Adrenal gland (tissue), 5 donors: ENCODE measurements at regions not wholly inside any gene's neighbourhood (a gene's known extent, or its start where the extent isn't known, plus 50 kb on each side); places are given as distances from the start of the nearest gene placed in this dataset.

Source experiments
- POLR2A ChIP-seq, 2 donors: fragments of 450-650 bp; IDR thresholded peaks; one replicate each; pipeline ENCODE4 v1.6.1; 2017; ENCODE audit warnings: antibody characterized with exemption in 2 of 2, mild to moderate bottlenecking in 2 of 2, moderate library complexity in 1 of 2
- TF ChIP-seq, protein P1 (sequence below), 6 experiments: fragments of 450-650 bp in 4 of 6; fragments of 200-600 bp in 2 of 6; sonication (generic) in 1 of 6; IDR thresholded peaks; 1 replicate in 5 of 6; 2 replicates in 1 of 6; pipeline versions ENCODE4 v1.5.1 to v1.8.0; 2016 to 2021; ENCODE audit warnings: antibody characterized with exemption in 6 of 6, mild to moderate bottlenecking in 2 of 6, moderate library complexity in 1 of 6
- donor health status: DM: no; HTN: no; CAD: no.

DNA sequence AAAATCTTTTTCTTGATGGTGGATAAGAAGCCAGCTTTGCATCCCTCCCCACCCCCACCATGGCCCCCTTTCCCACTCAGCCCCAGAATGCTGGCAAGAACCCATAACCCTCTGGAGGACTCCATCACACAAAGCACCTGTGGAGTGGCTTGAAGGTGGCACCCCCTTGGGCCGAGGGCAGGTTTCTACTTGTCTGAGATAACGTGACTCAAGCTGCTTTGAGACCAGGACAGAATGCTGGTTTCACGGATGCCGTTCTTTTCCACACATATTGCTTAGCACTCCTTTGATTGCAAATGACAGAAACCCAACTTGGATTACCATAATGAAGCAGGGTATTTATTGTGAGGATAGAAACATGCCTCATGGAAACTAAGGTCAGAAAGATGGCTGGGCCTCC lies 82.2 kb downstream of the LACC1 start:
- TF ChIP-seq, protein P1, sequence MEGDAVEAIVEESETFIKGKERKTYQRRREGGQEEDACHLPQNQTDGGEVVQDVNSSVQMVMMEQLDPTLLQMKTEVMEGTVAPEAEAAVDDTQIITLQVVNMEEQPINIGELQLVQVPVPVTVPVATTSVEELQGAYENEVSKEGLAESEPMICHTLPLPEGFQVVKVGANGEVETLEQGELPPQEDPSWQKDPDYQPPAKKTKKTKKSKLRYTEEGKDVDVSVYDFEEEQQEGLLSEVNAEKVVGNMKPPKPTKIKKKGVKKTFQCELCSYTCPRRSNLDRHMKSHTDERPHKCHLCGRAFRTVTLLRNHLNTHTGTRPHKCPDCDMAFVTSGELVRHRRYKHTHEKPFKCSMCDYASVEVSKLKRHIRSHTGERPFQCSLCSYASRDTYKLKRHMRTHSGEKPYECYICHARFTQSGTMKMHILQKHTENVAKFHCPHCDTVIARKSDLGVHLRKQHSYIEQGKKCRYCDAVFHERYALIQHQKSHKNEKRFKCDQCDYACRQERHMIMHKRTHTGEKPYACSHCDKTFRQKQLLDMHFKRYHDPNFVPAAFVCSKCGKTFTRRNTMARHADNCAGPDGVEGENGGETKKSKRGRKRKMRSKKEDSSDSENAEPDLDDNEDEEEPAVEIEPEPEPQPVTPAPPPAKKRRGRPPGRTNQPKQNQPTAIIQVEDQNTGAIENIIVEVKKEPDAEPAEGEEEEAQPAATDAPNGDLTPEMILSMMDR (IDR thresholded peaks at IDR 0.05): no peak
- TF ChIP-seq POLR2A (IDR thresholded peaks at IDR 0.05): no peak
